Lower lobe of right lung (tissue), 2 donors: ENCODE measurements at regions not wholly inside any gene's neighbourhood (a gene's known extent, or its start where the extent isn't known, plus 50 kb on each side); places are given as distances from the start of the nearest gene placed in this dataset.

Source experiments
- ATAC-seq, 2 donors: fragments of 200-7000 bp; cut with Tn5 transposase; one replicate each; pipeline ENCODE4 v1.9.1; 2020 to 2022; ENCODE audit warnings: mild to moderate bottlenecking in 2 of 2, moderate library complexity in 2 of 2
- DNase-seq: peaks from one replicate; pipeline ENCODE4 v3.0.0-alpha.2; 2020
- H3K27ac ChIP-seq: fragments of 200-600 bp; one replicate; pipeline ENCODE4 v1.8.0; 2022
- H3K27me3 ChIP-seq: fragments of 200-600 bp; one replicate; pipeline ENCODE4 v1.8.0; 2022; ENCODE audit warnings: low read depth
- H3K36me3 ChIP-seq: fragments of 200-600 bp; one replicate; pipeline ENCODE4 v1.8.0; 2022; ENCODE audit warnings: mild to moderate bottlenecking
- H3K4me1 ChIP-seq: fragments of 200-600 bp; one replicate; pipeline ENCODE4 v1.8.0; 2022
- H3K4me3 ChIP-seq: fragments of 200-600 bp; one replicate; pipeline ENCODE4 v1.8.0; 2022; ENCODE audit warnings: mild to moderate bottlenecking
- H3K9me3 ChIP-seq: fragments of 200-600 bp; one replicate; pipeline ENCODE4 v1.8.0; 2022
- CTCF ChIP-seq: fragments of 200-600 bp; IDR thresholded peaks from one replicate; pipeline ENCODE4 v1.8.0; 2022; ENCODE audit warnings: antibody characterized with exemption, mild to moderate bottlenecking
- intact Hi-C: fragments of 100-400 bp; cut with DNase I; formaldehyde crosslinking; loops from one replicate; pipeline ENCODE4 v1.11.0; 2022
- donor health status: DM: no; HTN: yes; CAD: no; lungs with severe emphysema.

- no peaks in the 10 kb centered on the region for H3K36me3 ChIP-seq
- ATAC-seq (no peak), DNase-seq (no peak)
- H3K4me1 ChIP-seq, result peaks cover 25% of the 10 kb centered on the region
- no peak overlapping the region for H3K27ac ChIP-seq
- H3K4me3 ChIP-seq, result no peak overlapping the region
- no peaks in the 10 kb centered on the region for H3K9me3 ChIP-seq
- intact Hi-C loops, result no loop called here
- TF ChIP-seq CTCF, result no peak
- H3K27me3 ChIP-seq, result no peaks in the 10 kb centered on the region
Observed at GRCh38 chr5:74541381-74541781, 99.1 kb downstream of the ENC1 start.

GRCh38 chr5:74540622-74541021 lies 99.9 kb downstream of the ENC1 start:
- no peaks in the 10 kb centered on the region for H3K36me3 ChIP-seq
- no peak for TF ChIP-seq CTCF
- ATAC-seq (no peak), DNase-seq (no peak)
- H3K4me3 ChIP-seq, result no peak overlapping the region
- peak overlapping the region; percentile 18 for H3K27ac ChIP-seq
- intact Hi-C loops, result no loop called here
- H3K4me1 ChIP-seq, result peaks cover 29% of the 10 kb centered on the region
- no peaks in the 10 kb centered on the region for H3K9me3 ChIP-seq
- no peaks in the 10 kb centered on the region for H3K27me3 ChIP-seq

GRCh38 chr5:74539986-74540385 lies 100.5 kb downstream of the ENC1 start:
- ATAC-seq (no peak), DNase-seq (no peak)
- H3K27ac ChIP-seq, result no peak overlapping the region
- H3K36me3 ChIP-seq, result no peaks in the 10 kb centered on the region
- no peak for TF ChIP-seq CTCF
- peaks cover 29% of the 10 kb centered on the region for H3K4me1 ChIP-seq
- intact Hi-C loops, result no loop called here
- H3K9me3 ChIP-seq, result peaks cover 1% of the 10 kb centered on the region
- no peak overlapping the region for H3K4me3 ChIP-seq
- H3K27me3 ChIP-seq, result no peaks in the 10 kb centered on the region

- H3K9me3 ChIP-seq, result peaks cover 13% of the 10 kb centered on the region
- peak; percentile 85 to 93 for ATAC-seq
- peak; percentile 73 for DNase-seq
- H3K27ac ChIP-seq, result peak overlapping the region; percentile 51
- H3K36me3 ChIP-seq, result no peaks in the 10 kb centered on the region
- TF ChIP-seq CTCF, result no peak
- intact Hi-C loops, result no loop called here
- no peak overlapping the region for H3K4me3 ChIP-seq
- no peaks in the 10 kb centered on the region for H3K27me3 ChIP-seq
- peaks cover 23% of the 10 kb centered on the region for H3K4me1 ChIP-seq
Observed at GRCh38 chr5:74538206-74538661, 102.3 kb downstream of the ENC1 start.

- peaks cover 23% of the 10 kb centered on the region for H3K4me1 ChIP-seq
- TF ChIP-seq CTCF, result no peak
- DNase-seq (no peak), ATAC-seq (peak in 1 of 2 donors; percentile 62)
- no peak overlapping the region for H3K4me3 ChIP-seq
- H3K27me3 ChIP-seq, result no peaks in the 10 kb centered on the region
- H3K27ac ChIP-seq, result no peak overlapping the region
- intact Hi-C loops, result no loop called here
- H3K36me3 ChIP-seq, result no peaks in the 10 kb centered on the region
- H3K9me3 ChIP-seq, result peaks cover 13% of the 10 kb centered on the region
Observed at GRCh38 chr5:74536658-74537057, 103.9 kb downstream of the ENC1 start.

- intact Hi-C loops, result no loop called here
- Histone ChIP-seq H3K4me3 (no peak overlapping the region), H3K36me3 (no peaks in the 10 kb centered on the region), H3K4me1 (peaks cover 23% of the 10 kb centered on the region), H3K9me3 (peaks cover 13% of the 10 kb centered on the region), H3K27me3 (no peaks in the 10 kb centered on the region), H3K27ac (no peak overlapping the region)
- no peak for TF ChIP-seq CTCF
- DNase-seq, result no peak
- ATAC-seq, result no peak
Observed at GRCh38 chr5:74535926-74536325, 104.6 kb downstream of the ENC1 start.
